H1 (cell line): ENCODE measurements at regions not wholly inside any gene's neighbourhood (a gene's known extent, or its start where the extent isn't known, plus 50 kb on each side); places are given as distances from the start of the nearest gene placed in this dataset.

Experiments
- CEBPB ChIP-seq: IDR thresholded peaks from 2 replicates; pipeline ENCODE4 v1.6.1; 2012; ENCODE audit warnings: low read depth, low read length
- CHD1 ChIP-seq: IDR thresholded peaks from 2 replicates; pipeline ENCODE4 v1.6.1; 2012; ENCODE audit warnings: low read depth, low read length, improper control_type of control experiment
- CHD2 ChIP-seq: IDR thresholded peaks from 2 replicates; pipeline ENCODE4 v1.6.1; 2012; ENCODE audit warnings: low read length, improper control_type of control experiment
- CREB1 ChIP-seq: IDR thresholded peaks from 2 replicates; pipeline ENCODE4 v1.6.1; 2012; ENCODE audit warnings: inconsistent platforms
- HDAC2 ChIP-seq, 2 experiments: fragments of 300-600 bp in 1 of 2; sonication (generic) in 1 of 2; IDR thresholded peaks; 2 replicates each; pipeline ENCODE4 v1.6.1; 2011 to 2012; ENCODE audit warnings: low read depth in 2 of 2, low read length in 2 of 2, mild to moderate bottlenecking in 2 of 2, moderate library complexity in 2 of 2, borderline replicate concordance in 1 of 2, inconsistent platforms in 1 of 2
- HDAC6 ChIP-seq: IDR thresholded peaks from one replicate; pipeline ENCODE4 v1.7.1; 2012; ENCODE audit warnings: low read depth, mild to moderate bottlenecking, inconsistent platforms, low read length, moderate library complexity
- POU5F1 ChIP-seq: IDR thresholded peaks from 2 replicates; pipeline ENCODE4 v1.6.1; 2011; ENCODE audit warnings: low read depth, mild to moderate bottlenecking, low read length, moderate library complexity
- RNF2 ChIP-seq: fragments of 200-900, 300-1000 bp; sonication (generic); IDR thresholded peaks from 2 replicates; pipeline ENCODE4 v1.7.1; 2016; ENCODE audit warnings: borderline replicate concordance, low read depth, mild to moderate bottlenecking, antibody characterized with exemption, low read length; ENCODE audit not compliant: poor library complexity, severe bottlenecking; ENCODE audit errors: missing control alignments
- RXRA ChIP-seq: IDR thresholded peaks from 2 replicates; pipeline ENCODE4 v1.6.1; 2011; ENCODE audit warnings: low read depth, mild to moderate bottlenecking, low read length, moderate library complexity; ENCODE audit not compliant: insufficient read depth
- SIN3A ChIP-seq, 2 experiments: IDR thresholded peaks in 1 of 2; conservative IDR thresholded peaks in 1 of 2; 2 replicates each; pipeline ENCODE4 v1.6.1; 2011 to 2012; ENCODE audit warnings: low read length in 2 of 2, improper control_type of control experiment in 1 of 2, low read depth in 1 of 2, mild to moderate bottlenecking in 1 of 2
- SIX5 ChIP-seq: IDR thresholded peaks from 2 replicates; pipeline ENCODE4 v1.6.1; 2011; ENCODE audit warnings: mild to moderate bottlenecking, low read depth, low read length
- SP2 ChIP-seq: IDR thresholded peaks from 2 replicates; pipeline ENCODE4 v1.6.1; 2012; ENCODE audit warnings: mild to moderate bottlenecking, low read length, inconsistent platforms
- SP4 ChIP-seq: IDR thresholded peaks from 2 replicates; pipeline ENCODE4 v1.6.1; 2012; ENCODE audit warnings: low read length, inconsistent platforms
- SUZ12 ChIP-seq: fragments of 200-600 bp; sonication (generic); IDR thresholded peaks from 2 replicates; pipeline ENCODE4 v1.6.1; 2012; ENCODE audit warnings: mild to moderate bottlenecking, inconsistent platforms, low read length, moderate library complexity, mixed read lengths
- TAF7 ChIP-seq: optimal IDR thresholded peaks from 2 replicates; pipeline ENCODE3; 2011; ENCODE audit warnings: low read depth, mild to moderate bottlenecking, inconsistent platforms, low read length, moderate library complexity, borderline replicate concordance
- TBP ChIP-seq: IDR thresholded peaks from 2 replicates; pipeline ENCODE4 v1.6.1; 2011; ENCODE audit warnings: low read depth, low read length, improper control_type of control experiment
- TF ChIP-seq, protein P1 (sequence below), 3 experiments: IDR thresholded peaks; 1 replicate in 2 of 3; 2 replicates in 1 of 3; pipeline versions ENCODE4 v1.5.1 to v1.6.1; 2011; ENCODE audit warnings: low read length in 3 of 3, mild to moderate bottlenecking in 3 of 3, inconsistent platforms in 2 of 3, low read depth in 1 of 3, moderate library complexity in 1 of 3; ENCODE audit not compliant: insufficient read depth in 1 of 3; ENCODE audit errors: control extremely low read depth in 1 of 3

DNA sequence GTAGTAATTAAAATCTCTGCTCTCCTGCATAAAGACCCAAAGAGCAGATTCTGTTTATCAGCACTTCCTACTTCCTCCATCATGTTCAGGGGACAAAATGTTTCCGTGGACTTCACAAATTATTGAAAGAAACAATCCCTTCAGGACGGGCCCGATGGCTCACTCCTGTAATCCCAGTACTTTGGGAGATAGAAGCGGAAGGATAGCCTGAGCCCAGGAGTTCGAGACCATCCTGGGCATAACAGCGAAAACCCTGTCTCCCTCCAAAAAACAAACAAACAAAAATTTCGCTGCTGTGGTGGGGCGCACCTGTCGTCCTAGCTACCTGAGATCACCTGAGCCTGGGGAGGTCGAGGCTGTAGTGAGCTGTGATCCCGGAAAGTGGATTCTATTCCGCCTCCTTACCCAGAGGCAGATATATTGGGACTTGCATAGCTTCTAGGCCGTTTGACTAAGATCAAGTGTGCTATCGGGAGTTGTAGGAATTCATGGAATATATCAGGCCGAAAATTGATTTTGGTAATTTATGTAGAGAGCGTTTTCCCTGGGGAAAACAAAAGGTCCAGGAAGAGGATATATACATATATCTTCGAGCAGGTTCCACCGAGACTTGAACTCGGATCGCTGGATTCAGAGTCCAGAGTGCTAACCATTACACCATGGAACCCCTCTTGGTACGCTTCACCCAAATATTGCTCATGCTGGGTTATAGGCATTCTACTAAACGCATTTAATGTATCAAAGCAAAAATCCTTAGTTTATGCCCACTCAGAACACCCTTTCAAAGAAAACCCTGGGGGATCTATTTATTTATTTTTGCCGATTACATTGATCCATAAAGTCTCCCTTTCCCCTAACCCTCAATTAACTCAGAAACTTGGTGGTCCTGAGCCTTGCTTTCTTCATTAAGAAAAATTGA, 74.5 kb upstream of the ZNF184 start (continued):
- TF ChIP-seq CREB1 (peak; percentile 35; the same call in 1 of the 2 replicates), RNF2 (no peak), SP2 (no peak), CEBPB (0 out of 2 replicates have a peak, but pooled peaks have one; percentile 53), SIX5 (no peak), CHD2 (no peak), SUZ12 (no peak), SIN3A (conservative IDR thresholded peaks at IDR 0.05 in 1 of 2, IDR thresholded peaks at IDR 0.05 in 1 of 2; ENCODE audit: low read depth in 1 of 2, low read length in 2 of 2) (no peak), RXRA (no peak), POU5F1 (0 out of 2 replicates have a peak, but pooled peaks have one; percentile 52), TAF7 (peak; percentile 43), HDAC2 (IDR thresholded peaks at IDR 0.05; ENCODE audit: borderline replicate concordance in 1 of 2, low read depth in 2 of 2, low read length in 2 of 2) (no peak), HDAC6 (no peak), CHD1 (no peak), TBP (peak; percentile 99), SP4 (0 out of 2 replicates have a peak, but pooled peaks have one; percentile 74)
- TF ChIP-seq, protein P1, sequence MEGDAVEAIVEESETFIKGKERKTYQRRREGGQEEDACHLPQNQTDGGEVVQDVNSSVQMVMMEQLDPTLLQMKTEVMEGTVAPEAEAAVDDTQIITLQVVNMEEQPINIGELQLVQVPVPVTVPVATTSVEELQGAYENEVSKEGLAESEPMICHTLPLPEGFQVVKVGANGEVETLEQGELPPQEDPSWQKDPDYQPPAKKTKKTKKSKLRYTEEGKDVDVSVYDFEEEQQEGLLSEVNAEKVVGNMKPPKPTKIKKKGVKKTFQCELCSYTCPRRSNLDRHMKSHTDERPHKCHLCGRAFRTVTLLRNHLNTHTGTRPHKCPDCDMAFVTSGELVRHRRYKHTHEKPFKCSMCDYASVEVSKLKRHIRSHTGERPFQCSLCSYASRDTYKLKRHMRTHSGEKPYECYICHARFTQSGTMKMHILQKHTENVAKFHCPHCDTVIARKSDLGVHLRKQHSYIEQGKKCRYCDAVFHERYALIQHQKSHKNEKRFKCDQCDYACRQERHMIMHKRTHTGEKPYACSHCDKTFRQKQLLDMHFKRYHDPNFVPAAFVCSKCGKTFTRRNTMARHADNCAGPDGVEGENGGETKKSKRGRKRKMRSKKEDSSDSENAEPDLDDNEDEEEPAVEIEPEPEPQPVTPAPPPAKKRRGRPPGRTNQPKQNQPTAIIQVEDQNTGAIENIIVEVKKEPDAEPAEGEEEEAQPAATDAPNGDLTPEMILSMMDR (IDR thresholded peaks at IDR 0.05; ENCODE audit: control extremely low read depth in 1 of 3, insufficient read depth in 1 of 3, low read depth in 1 of 3, low read length in 3 of 3) = no peak
- TF ChIP-seq, all 59 proteins: peak for 11
